NCI-H1417 (cell line): ENCODE measurements at regions not wholly inside any gene's neighbourhood (a gene's known extent, or its start where the extent isn't known, plus 50 kb on each side); places are given as distances from the start of the nearest gene placed in this dataset.

Experiments
- DNase-seq, 3 experiments: peaks; one replicate each; lab custom pipeline; 2025; lab: John Stamatoyannopoulos, UW

- peak in 1 of 3 experiments; percentile 5 for DNase-seq
Observed at GRCh38 chr2:122539920-122540319, 784.5 kb downstream of the TSN start.

- DNase-seq, result no peak
Observed at GRCh38 chr2:122542236-122542635, 786.8 kb downstream of the TSN start.

- no peak for DNase-seq
Observed at GRCh38 chr2:122542646-122543045, 787.2 kb downstream of the TSN start.

DNA sequence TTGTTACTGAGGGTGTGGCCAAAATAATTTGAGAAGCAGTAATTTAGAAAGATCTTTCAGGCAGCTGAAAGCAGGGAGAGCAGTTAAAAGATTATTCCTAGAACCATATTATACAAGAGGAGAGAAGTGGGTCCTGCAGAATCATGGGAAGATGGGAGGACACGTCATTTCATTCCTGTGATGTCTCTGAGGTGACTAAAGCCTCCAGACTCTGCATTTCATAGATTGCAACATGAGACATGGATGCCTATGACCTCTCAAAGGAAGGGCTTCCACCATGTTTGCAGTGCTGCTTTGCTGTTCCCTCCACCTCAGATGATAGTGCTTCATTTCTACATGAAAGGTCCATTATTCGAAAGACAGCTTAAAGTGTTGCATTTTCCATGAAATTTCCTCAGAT, 788.4 kb downstream of the TSN start:
- DNase-seq, result no peak

GRCh38 chr2:122545821-122546220, 790.4 kb downstream of the TSN start:
- DNase-seq, result no peak

DNA sequence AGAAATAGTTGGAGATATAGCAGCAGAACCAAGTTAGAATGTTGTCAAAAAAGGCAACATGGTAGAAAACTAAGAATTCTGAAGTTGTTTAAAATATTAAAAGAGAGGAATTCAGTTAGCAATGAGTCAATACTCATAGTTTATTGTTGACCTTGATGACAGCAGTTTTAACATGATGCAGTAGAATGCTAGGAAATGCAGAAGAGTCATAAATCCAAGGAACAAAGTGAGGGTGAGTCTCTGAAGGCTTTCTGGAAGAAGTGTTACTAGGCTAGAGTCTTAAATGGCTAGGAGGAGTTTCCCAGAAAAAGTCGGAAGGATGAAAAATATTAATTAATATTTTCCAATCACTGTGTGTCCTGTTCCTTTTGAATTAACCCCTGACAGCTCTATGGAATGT, 807.3 kb downstream of the TSN start:
- DNase-seq, result no peak

- no peak for DNase-seq
Observed at GRCh38 chr2:122563781-122564180, 808.3 kb downstream of the TSN start.

DNA sequence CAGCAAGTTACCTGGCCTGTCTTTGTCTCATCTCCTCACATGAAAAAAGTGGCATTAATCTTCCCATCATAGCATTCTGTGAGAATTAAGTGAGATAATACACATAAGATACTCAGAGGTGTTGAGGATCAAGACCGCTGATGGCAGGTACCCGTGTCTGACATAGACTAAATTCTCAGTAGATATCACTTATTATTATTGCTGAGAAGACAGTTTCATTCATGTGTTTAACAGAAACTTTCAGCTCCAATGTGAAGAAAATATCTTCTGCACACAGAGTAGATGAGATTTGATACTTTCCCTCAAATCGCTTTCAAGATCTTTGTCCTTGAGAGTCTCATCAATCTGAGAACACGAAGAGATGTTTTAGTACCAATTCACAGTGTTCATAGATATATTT, 809.4 kb downstream of the TSN start:
- DNase-seq, result no peak

DNA sequence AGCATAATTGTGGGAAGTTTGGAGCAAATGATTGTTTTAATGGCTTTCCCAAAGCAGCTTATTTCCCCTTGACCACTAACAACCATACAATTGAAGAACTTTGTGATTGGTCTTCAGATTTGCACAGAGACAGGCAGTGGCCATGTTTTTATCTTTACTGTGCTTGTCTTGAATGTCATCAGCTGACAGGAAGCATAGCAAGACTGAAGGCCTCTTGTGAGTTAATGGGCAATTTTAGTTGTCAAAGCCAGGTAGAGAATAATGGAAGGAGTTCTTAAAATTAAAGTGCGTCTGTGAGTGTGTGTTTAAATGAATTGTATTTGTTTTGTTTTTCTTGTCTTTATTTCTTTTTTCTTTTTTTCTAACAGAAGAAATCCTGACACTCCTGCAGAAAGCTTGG, 809.9 kb downstream of the TSN start:
- DNase-seq, result peak in 1 of 3 experiments; percentile 5

- no peak for DNase-seq
Observed at GRCh38 chr2:122570641-122571040, 815.2 kb downstream of the TSN start.

- DNase-seq, result peak in 1 of 3 experiments; percentile 5
Observed at GRCh38 chr2:122571471-122571870, 816.0 kb downstream of the TSN start.

- no peak for DNase-seq
Observed at GRCh38 chr2:122575076-122575475, 819.6 kb downstream of the TSN start.

DNA sequence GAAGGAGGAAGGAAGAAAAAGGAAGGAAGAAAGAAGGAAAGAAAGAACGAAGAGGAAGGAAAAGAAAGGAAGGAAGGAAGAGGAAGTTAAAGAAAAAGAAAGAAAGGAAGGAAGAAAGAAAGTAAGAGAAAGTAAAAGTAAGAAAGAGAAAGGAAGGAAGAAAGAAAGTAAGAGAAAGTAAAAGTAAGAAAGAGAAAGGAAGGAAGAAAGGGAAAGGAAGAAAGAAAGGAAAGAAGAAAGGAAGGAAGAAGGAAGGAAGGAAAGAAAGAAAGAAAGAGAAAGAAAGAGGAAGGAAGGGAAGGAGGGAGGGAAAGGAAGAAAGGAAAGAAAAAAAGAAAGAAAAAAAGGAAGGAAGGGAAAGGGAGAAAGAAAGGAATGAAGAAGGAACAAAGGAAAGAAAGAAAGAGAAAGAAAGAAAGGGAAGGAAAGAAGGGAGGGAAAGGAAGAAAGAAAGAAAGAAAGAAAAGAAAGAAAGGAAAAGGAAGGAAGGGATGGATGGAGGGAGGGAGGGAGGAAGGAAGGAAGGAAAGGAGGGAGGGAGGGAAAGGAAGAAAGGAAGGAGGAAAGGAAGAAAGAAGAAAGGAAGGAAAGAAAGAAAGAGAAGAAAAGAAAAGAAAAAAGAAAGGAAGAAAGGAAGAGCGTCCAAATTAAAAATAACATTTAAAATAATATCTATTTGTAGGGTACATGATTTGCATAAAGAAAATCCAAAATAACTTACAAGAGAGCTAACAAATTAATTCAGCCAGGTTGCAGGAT, 827.9 kb downstream of the TSN start:
- no peak for DNase-seq

DNA sequence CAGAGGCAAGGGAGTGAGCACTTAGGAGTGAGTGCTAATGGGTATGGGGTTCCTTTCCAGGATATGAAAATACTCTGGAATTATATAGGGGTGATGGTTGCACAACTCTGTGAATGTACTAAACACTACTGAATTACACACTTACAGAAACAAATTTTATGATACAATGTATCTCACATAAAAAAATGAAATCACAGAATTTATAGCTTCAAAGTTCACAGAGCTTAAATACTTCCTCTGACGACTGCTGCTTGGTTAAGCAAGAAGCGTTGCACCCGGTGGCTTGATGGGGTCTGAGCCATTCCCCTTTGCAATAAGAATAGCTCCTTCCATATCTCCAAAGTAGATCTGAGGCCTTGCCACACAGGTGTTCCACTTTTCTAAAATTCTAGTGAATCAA, 835.1 kb downstream of the TSN start:
- no peak for DNase-seq

- DNase-seq, result no peak
Observed at GRCh38 chr2:122595065-122595464, 839.6 kb downstream of the TSN start.

DNA sequence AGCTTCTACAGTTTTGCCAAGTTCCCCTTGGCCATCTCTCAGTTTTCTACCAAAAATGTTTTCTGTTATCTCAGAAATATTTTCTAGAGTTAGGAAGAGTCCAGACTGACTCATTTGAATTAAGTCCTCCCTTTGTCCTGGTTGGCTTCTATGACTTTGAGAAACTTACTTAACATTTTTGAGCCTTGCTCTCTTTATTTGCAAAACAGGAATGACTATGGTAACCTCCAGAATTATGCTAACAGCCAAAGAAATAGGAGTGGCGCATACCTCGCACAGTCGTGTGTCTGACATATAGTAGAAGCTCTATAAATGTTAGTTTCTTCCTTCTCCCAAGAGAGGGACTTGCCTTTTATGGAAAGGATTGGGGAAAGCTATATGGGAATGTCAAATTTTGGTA, 841.1 kb downstream of the TSN start:
- DNase-seq, result no peak

GRCh38 chr2:122598784-122599183, 843.3 kb downstream of the TSN start:
- DNase-seq, result no peak

GRCh38 chr2:122610948-122611609, 855.6 kb downstream of the TSN start:
- no peak for DNase-seq

DNA sequence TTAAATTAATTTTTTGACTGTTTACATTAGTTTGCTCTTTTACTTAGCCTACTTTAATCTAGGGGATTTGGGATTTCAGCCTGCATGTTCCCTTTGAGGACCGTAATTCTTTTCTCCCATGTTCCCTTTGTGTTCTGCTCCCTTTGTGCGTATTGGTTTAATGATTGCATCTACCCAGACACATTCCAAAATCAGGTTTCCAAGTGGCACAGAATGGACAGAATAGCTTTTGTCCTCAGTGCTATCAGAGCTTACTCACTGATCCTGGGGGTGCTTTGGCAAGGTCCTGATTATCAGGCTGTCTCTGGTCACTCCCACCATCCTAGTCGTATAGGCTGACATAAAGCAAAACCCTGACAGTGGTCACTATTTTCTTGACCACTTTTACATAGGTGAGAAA, 867.5 kb downstream of the TSN start:
- no peak for DNase-seq

DNA sequence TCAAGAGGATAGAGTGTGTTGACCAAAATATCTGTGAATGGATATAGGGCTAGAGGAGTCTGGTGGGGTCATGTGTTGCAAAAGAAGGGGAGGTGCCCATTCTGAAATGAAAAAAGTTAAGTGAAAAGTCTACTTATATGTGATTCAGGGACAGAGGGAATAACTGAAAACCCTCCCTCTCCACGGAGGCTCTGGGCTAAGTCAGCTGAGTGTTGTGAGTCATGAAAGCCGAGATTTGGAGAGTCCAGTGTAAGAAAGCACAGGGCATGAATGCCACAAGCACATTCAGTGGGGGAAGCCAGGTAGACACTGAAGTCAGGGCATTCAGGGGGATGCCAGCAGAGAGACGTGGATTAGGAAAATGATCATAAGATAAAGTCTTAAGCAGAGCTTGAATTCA, 871.9 kb downstream of the TSN start:
- DNase-seq, result no peak

DNA sequence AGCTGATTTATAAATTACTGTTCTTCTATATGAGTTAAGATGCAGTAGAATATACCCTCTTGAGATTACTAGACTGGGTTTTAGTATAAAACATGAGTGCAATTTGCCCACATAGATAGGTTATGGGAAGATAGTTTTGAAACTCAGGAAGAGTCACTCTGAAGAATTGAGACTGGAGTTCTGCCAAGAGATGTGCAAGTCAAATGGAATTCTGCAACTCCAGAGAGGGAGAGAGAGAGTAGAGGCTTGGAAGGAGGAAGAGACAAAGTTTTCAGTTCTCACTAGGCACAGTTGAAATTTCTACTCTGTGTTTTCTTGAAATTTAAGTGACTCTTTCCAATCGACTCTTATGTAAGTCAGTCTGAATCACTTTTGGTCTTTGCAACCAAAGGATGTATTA, 878.8 kb downstream of the TSN start:
- DNase-seq, result no peak

GRCh38 chr2:122634920-122635319, 879.5 kb downstream of the TSN start:
- DNase-seq, result no peak

DNA sequence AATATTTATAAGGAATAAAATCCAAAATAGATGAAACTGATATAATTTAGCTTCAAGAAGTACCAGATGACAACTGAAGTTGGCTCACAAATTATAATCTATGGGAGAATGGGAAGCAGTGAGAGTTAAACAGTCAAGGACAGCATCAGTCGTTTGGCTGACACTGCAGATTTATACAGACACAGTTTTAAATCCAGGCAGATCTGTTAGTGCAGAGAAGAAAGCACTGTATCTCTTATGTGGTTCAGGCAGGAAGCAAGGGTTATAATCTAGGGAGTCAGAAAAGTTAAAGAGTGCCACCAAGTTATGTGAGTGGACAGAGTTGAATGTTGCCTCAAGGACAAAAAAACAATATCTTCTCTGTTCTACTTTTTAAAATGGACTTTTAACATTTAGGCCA, 880.2 kb downstream of the TSN start:
- no peak for DNase-seq

- no peak for DNase-seq
Observed at GRCh38 chr2:122636097-122636496, 880.6 kb downstream of the TSN start.
